ENCODE measurements at regions not wholly inside any gene's neighbourhood (a gene's known extent, or its start where the extent isn't known, plus 50 kb on each side); places are given as distances from the start of the nearest gene placed in this dataset.

- no peaks in the 10 kb centered on the region for H3K27me3 ChIP-seq (ENCODE audit: control insufficient read depth in 2 of 2, insufficient read depth in 2 of 2, low read length in 2 of 2)
- FAIRE-seq = no peak
- no peak overlapping the region for H3K4me2 ChIP-seq (ENCODE audit: insufficient read depth, low read length)
- no peak for DNase-seq (ENCODE audit: low read depth, low spot score)
- no peak overlapping the region for H3K27ac ChIP-seq (ENCODE audit: insufficient read depth, low read depth, low read length)
- H3K36me3 ChIP-seq (ENCODE audit: control insufficient read depth in 2 of 2, extremely low read depth in 1 of 2, insufficient read depth in 2 of 2, low read length in 2 of 2) = no peaks in the 10 kb centered on the region
- H4K20me1 ChIP-seq (replicated peaks; ENCODE audit: control insufficient read depth, extremely low read depth, insufficient read depth, low read length) = no peaks in the 10 kb centered on the region
- no peak overlapping the region for H2AFZ ChIP-seq (ENCODE audit: low read depth, low read length)
- no peak overlapping the region for H3K9ac ChIP-seq (replicated peaks; ENCODE audit: extremely low read depth, insufficient read depth, low read length)
- no peaks in the 10 kb centered on the region for H3K9me1 ChIP-seq (replicated peaks; ENCODE audit: control insufficient read depth, extremely low read depth, insufficient read depth, low read length)
- intact Hi-C loops (cut with micrococcal nuclease) (no loop called here), dilution Hi-C loops (cut with MboI; ENCODE audit: extremely low pct_ligation_motif_present, low sequenced_read_pairs) (no loop called here)
- no TSS peak for BruUV-seq (replicated peaks)
- H3K9me3 ChIP-seq (replicated peaks; ENCODE audit: control insufficient read depth, insufficient read depth, low read length) = no peaks in the 10 kb centered on the region
- no peak overlapping the region for H3K4me3 ChIP-seq (replicated peaks in 1 of 3; ENCODE audit: insufficient read depth in 1 of 3, low read depth in 1 of 3, low read length in 3 of 3)
- H3K4me1 ChIP-seq (ENCODE audit: control insufficient read depth, extremely low read depth, insufficient read depth, low read length) = no peaks in the 10 kb centered on the region
- no peaks in the 10 kb centered on the region for H3K79me2 ChIP-seq (ENCODE audit: control insufficient read depth, insufficient read depth, low read length)
- TF ChIP-seq GATA2 (IDR thresholded peaks at IDR 0.05; ENCODE audit: insufficient read depth, insufficient read length, low read depth, low read length) (no peak), POLR2AphosphoS5 (IDR thresholded peaks at IDR 0.05; ENCODE audit: insufficient read depth, low read depth, low read length) (no peak), POLR2A (IDR thresholded peaks at IDR 0.05; ENCODE audit: low read depth, low read length) (no peak), EZH2 (IDR thresholded peaks at IDR 0.05; ENCODE audit: borderline replicate concordance, low read depth, low read length, severe bottlenecking) (no peak), MYC (IDR thresholded peaks at IDR 0.05; ENCODE audit: low read depth, low read length) (no peak), FOS (IDR thresholded peaks at IDR 0.05; ENCODE audit: borderline replicate concordance, insufficient read depth, low read length) (no peak), JUN (IDR thresholded peaks at IDR 0.05; ENCODE audit: borderline replicate concordance, insufficient read depth, insufficient read length, low read depth) (no peak), CTCF (IDR thresholded peaks at IDR 0.05; ENCODE audit: extremely low read depth in 1 of 2, insufficient read depth in 1 of 2, low read depth in 1 of 2, low read length in 2 of 2) (no peak), MAX (IDR thresholded peaks at IDR 0.05; ENCODE audit: insufficient read depth, insufficient read length) (no peak)
- CTCF ChIA-PET = no interaction called here
- POLR2A ChIA-PET = no interaction called here
These were observed 578.7 kb downstream of the MAFB start for GRCh38 chr20:40110311-40110831.
